ENCODE measurements at regions not wholly inside any gene's neighbourhood (a gene's known extent, or its start where the extent isn't known, plus 50 kb on each side); places are given as distances from the start of the nearest gene placed in this dataset.
"Not testable (repeated sequence)": the region's sequence is repeated elsewhere in the genome, so short reads cannot be mapped to it uniquely, and the experiment has no call there.

GRCh38 chr11:115616971-115617370 is 112.8 kb upstream of the CADM1 start:
- no peak for DNase-seq (ENCODE audit: low read depth in 4 of 4, low spot score in 2 of 4)

GRCh38 chr11:115613986-115614632 is 109.9 kb upstream of the CADM1 start:
- no peak for DNase-seq (ENCODE audit: low read depth in 4 of 4, low spot score in 2 of 4)

GRCh38 chr11:115613004-115613403 is 108.8 kb upstream of the CADM1 start:
- no peak for DNase-seq (ENCODE audit: low read depth in 4 of 4, low spot score in 2 of 4)

GRCh38 chr11:115612046-115612730 is 108.0 kb upstream of the CADM1 start:
- no peak for DNase-seq (ENCODE audit: low read depth in 4 of 4, low spot score in 2 of 4)

GRCh38 chr11:115611343-115611742 is 107.1 kb upstream of the CADM1 start:
- DNase-seq (ENCODE audit: low read depth in 4 of 4, low spot score in 2 of 4): no peak

- DNase-seq (ENCODE audit: low read depth in 4 of 4, low spot score in 2 of 4): no peak
Measured at GRCh38 chr11:115610908-115611307, 106.7 kb upstream of the CADM1 start.

GRCh38 chr11:115610234-115610633 is 106.0 kb upstream of the CADM1 start:
- not testable (repeated sequence) for DNase-seq (ENCODE audit: low read depth in 4 of 4, low spot score in 2 of 4)

- DNase-seq (ENCODE audit: low read depth in 4 of 4, low spot score in 2 of 4): no peak
Measured at GRCh38 chr11:115608976-115609375, 104.8 kb upstream of the CADM1 start.

GRCh38 chr11:115607621-115608221 is 103.5 kb upstream of the CADM1 start:
- no peak for DNase-seq (ENCODE audit: low read depth in 4 of 4, low spot score in 2 of 4)

GRCh38 chr11:115606498-115607220 is 102.4 kb upstream of the CADM1 start:
- no peak for DNase-seq (ENCODE audit: low read depth in 4 of 4, low spot score in 2 of 4)

- no peak for DNase-seq (ENCODE audit: low read depth in 4 of 4, low spot score in 2 of 4)
Measured at GRCh38 chr11:115605871-115606497, 101.8 kb upstream of the CADM1 start.

- DNase-seq (ENCODE audit: low read depth in 4 of 4, low spot score in 2 of 4): not testable (repeated sequence)
Measured at GRCh38 chr11:115605397-115605796, 101.2 kb upstream of the CADM1 start.

GRCh38 chr11:115599125-115599524 is 94.9 kb upstream of the CADM1 start:
- no peak for DNase-seq (ENCODE audit: low read depth in 4 of 4, low spot score in 2 of 4)

- no peak for DNase-seq (ENCODE audit: low read depth in 4 of 4, low spot score in 2 of 4)
Measured at GRCh38 chr11:115598257-115598901, 94.2 kb upstream of the CADM1 start.

GRCh38 chr11:115591380-115591779 is 87.2 kb upstream of the CADM1 start:
- DNase-seq (ENCODE audit: low read depth in 4 of 4, low spot score in 2 of 4): no peak

- DNase-seq (ENCODE audit: low read depth in 4 of 4, low spot score in 2 of 4): no peak
Measured at GRCh38 chr11:115590254-115590653, 86.0 kb upstream of the CADM1 start.

GRCh38 chr11:115587718-115588342 is 83.6 kb upstream of the CADM1 start:
- DNase-seq (ENCODE audit: low read depth in 4 of 4, low spot score in 2 of 4): no peak

- DNase-seq (ENCODE audit: low read depth in 4 of 4, low spot score in 2 of 4): no peak
Measured at GRCh38 chr11:115585361-115586024, 81.3 kb upstream of the CADM1 start.

GRCh38 chr11:115581871-115582639 is 77.8 kb upstream of the CADM1 start:
- DNase-seq (ENCODE audit: low read depth in 4 of 4, low spot score in 2 of 4): no peak
